22Rv1 (cell line): ENCODE measurements at regions not wholly inside any gene's neighbourhood (a gene's known extent, or its start where the extent isn't known, plus 50 kb on each side); places are given as distances from the start of the nearest gene placed in this dataset.

Experiments
- H3K27ac ChIP-seq: fragments of 450-650 bp; 2 replicates; pipeline ENCODE4 v1.5.1; 2017
- ZFX ChIP-seq: fragments of 450-650 bp; IDR thresholded peaks from 2 replicates; pipeline ENCODE4 v1.6.1; 2017; ENCODE audit warnings: antibody characterized with exemption, borderline replicate concordance
- TF ChIP-seq, protein P1 (sequence below): fragments of 450-650 bp; IDR thresholded peaks from 2 replicates; pipeline ENCODE4 v1.5.1; 2017; ENCODE audit warnings: mild to moderate bottlenecking

DNA sequence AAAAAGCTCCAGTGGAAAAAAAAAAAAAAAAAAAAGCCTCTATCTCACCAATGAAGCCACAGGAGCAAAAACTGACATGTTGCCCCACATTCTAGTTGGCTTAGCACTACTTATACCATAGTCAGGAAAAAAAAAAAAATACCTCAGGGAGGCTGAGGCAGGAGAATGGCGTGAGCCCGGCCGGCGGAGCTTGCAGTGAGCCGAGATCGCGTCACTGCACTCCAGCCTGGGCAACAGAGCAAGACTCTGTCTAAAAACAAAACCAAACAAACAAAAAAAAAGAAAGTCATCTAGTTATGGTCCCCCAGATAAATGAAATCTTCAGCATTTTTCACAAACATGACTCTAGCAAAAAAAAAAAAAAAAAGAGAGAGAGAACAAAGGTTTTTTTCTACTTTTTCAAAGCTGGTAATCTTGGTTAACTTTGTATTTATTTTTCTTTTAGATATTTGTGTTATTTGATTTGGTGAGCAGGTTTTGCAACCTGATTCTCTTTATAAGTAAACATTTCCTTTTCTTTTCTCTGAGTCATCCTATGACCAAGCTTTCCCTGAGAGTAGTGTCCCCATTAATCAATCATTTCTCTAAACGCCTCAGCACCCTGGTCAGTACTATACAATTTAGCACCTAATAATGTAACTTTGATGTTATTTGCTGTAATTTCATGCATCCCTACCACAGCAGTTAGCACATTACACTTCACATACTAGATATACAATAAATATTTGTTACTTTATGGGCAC, 273.7 kb upstream of the PIK3C3 start:
- H3K27ac ChIP-seq: no peak overlapping the region
- no peak for TF ChIP-seq ZFX
- TF ChIP-seq, protein P1, sequence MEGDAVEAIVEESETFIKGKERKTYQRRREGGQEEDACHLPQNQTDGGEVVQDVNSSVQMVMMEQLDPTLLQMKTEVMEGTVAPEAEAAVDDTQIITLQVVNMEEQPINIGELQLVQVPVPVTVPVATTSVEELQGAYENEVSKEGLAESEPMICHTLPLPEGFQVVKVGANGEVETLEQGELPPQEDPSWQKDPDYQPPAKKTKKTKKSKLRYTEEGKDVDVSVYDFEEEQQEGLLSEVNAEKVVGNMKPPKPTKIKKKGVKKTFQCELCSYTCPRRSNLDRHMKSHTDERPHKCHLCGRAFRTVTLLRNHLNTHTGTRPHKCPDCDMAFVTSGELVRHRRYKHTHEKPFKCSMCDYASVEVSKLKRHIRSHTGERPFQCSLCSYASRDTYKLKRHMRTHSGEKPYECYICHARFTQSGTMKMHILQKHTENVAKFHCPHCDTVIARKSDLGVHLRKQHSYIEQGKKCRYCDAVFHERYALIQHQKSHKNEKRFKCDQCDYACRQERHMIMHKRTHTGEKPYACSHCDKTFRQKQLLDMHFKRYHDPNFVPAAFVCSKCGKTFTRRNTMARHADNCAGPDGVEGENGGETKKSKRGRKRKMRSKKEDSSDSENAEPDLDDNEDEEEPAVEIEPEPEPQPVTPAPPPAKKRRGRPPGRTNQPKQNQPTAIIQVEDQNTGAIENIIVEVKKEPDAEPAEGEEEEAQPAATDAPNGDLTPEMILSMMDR: no peak

DNA sequence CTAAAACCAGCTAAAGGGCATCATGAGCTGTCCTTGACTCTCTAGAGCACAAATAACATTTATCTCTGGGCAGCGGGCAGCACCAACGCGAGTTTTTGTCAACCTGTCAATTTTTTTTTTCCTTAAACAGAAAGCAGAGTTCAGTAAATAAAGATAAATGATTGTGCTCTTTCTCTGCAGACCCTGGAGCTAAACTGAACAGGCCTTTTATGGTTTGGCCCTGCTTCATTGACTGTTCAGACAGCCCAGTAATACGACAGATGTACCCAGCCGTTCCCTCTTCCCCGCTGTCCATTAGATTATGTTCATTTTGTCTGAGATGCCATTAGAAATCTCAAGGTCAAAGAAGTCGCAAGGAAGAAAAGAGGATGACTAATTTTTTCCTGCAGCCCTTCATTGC, 280.5 kb upstream of the PIK3C3 start:
- TF ChIP-seq, protein P1: no peak
- TF ChIP-seq ZFX: no peak
- H3K27ac ChIP-seq: no peak overlapping the region

- TF ChIP-seq, protein P1: no peak
- no peak overlapping the region for H3K27ac ChIP-seq
Measured at GRCh38 chr18:41666231-41666630, 288.8 kb upstream of the PIK3C3 start.

DNA sequence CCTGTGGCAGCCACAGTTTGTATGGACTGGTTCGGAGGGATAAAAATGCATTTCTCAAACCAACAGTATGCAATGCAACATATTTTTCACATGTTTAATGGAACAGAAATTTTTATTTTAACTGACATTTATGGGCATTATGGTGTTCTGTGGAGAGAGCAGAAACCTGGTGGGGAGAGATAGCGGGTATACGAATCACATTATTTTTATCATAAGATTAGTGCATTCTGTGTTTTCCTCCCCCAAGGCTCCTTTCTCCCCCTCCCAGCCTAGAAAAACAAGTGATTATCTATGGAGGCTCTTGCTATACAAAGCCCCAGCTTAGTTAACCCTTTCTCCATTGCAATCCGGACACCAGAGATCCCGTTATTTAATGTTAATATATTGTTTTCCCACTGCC, 289.8 kb upstream of the PIK3C3 start:
- TF ChIP-seq, protein P1: no peak
- no peak for TF ChIP-seq ZFX
- no peak overlapping the region for H3K27ac ChIP-seq

DNA sequence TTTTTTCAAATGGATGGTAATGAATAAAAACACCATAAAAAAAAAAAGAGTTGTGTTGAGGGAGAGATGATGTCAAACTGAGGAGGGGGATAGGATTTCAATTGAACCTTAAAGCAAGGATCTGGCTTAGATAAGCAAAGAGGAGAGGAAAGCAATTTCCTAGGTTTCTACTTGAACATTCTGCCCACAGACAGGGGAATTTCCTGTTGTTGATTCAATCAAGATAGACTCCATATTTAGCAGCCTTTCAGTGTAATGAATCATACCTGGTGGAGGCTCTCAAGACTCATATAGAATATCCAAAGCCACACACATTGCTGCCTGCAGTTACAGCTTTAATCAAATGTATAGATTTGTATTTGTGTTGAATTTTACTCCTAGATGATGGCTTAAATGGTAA, 294.4 kb upstream of the PIK3C3 start:
- no peak overlapping the region for H3K27ac ChIP-seq
- TF ChIP-seq ZFX: no peak
- TF ChIP-seq, protein P1: no peak

- TF ChIP-seq ZFX: no peak
- no peak overlapping the region for H3K27ac ChIP-seq
Measured at GRCh38 chr18:41659438-41660130, 295.4 kb upstream of the PIK3C3 start.

DNA sequence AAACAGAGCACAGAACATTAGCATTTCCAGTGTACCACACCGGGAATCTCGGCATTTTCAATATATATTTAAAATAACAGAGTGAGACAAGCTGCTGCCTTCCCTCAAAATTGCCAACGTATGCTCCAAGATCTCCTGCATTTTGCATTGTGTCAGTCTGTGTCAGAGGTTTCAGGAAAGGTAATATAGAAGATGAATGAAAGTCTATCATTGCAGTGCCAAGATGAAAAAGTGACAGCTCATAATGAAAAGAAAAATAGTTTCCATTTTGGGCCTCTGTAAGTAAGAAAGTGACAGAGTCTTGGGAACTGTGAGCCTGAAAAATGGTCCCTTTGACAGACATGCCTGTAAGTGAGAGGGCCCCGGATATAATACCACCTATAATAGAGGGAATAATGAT, 297.8 kb upstream of the PIK3C3 start:
- no peak for TF ChIP-seq ZFX
- TF ChIP-seq, protein P1: no peak
- H3K27ac ChIP-seq: no peak overlapping the region
